Muscle of leg (tissue), 3 donors: ENCODE measurements at regions not wholly inside any gene's neighbourhood (a gene's known extent, or its start where the extent isn't known, plus 50 kb on each side); places are given as distances from the start of the nearest gene placed in this dataset.

Source experiments
- DNase-seq: peaks from one replicate; pipeline ENCODE4 v3.0.0; 2013
- H3K27ac ChIP-seq: one replicate; pipeline ENCODE4 v1.5.1; 2013; ENCODE audit warnings: mild to moderate bottlenecking, low read length, control low read depth
- H3K27me3 ChIP-seq: one replicate; pipeline ENCODE4 v1.6.1; 2013; ENCODE audit warnings: low read length; ENCODE audit not compliant: control insufficient read depth, insufficient read depth
- H3K36me3 ChIP-seq: one replicate; pipeline ENCODE4 v1.6.1; 2013; ENCODE audit warnings: low read length; ENCODE audit not compliant: control insufficient read depth, insufficient read depth
- H3K4me1 ChIP-seq: one replicate; pipeline ENCODE4 v1.6.1; 2013; ENCODE audit warnings: low read length; ENCODE audit not compliant: control insufficient read depth, insufficient read depth
- H3K4me3 ChIP-seq: one replicate; pipeline ENCODE4 v1.5.1; 2013; ENCODE audit warnings: low read length, control low read depth
- H3K9me3 ChIP-seq: replicated peaks from 2 replicates; pipeline ENCODE4 v1.6.1; 2013; ENCODE audit warnings: low read depth, low read length; ENCODE audit not compliant: control insufficient read depth
- WGBS: methylation state at CpG from one replicate; pipeline ENCODE4 v1.1.5; 2013; ENCODE audit warnings: missing lambda C conversion rate; ENCODE audit not compliant: insufficient coverage; 5-methylcytosine and 5-hydroxymethylcytosine counted together

GRCh38 chr17:68812876-68813584 lies 142.2 kb downstream of the ABCA8 start:
- Histone ChIP-seq H3K4me3 (no peak overlapping the region), H3K27me3 (no peaks in the 10 kb centered on the region), H3K4me1 (peaks cover 18% of the 10 kb centered on the region), H3K27ac (peak overlapping the region; percentile 15), H3K9me3 (peaks cover 5% of the 10 kb centered on the region), H3K36me3 (no peaks in the 10 kb centered on the region)
- peak; percentile 53 for DNase-seq
- WGBS: no CpG with 5 or more reads among the region's 1 CpG

GRCh38 chr17:68809148-68809547 lies 146.0 kb downstream of the ABCA8 start:
- Histone ChIP-seq H3K27me3 (no peaks in the 10 kb centered on the region), H3K9me3 (peaks cover 5% of the 10 kb centered on the region), H3K27ac (peak overlapping the region; percentile 72), H3K4me1 (peaks cover 12% of the 10 kb centered on the region), H3K4me3 (no peak overlapping the region), H3K36me3 (no peaks in the 10 kb centered on the region)
- WGBS: no CpG with 5 or more reads among the region's 2 CpGs
- no peak for DNase-seq

- Histone ChIP-seq H3K27ac (peak overlapping the region; percentile 72), H3K4me1 (peaks cover 12% of the 10 kb centered on the region), H3K9me3 (peaks cover 5% of the 10 kb centered on the region), H3K27me3 (no peaks in the 10 kb centered on the region), H3K36me3 (no peaks in the 10 kb centered on the region), H3K4me3 (no peak overlapping the region)
- 22% methylated on average over 1 of the region's 2 CpGs for WGBS
- peak; percentile 93 for DNase-seq
These were observed 147.0 kb downstream of the ABCA8 start for GRCh38 chr17:68807998-68808772.

GRCh38 chr17:68805609-68806008 lies 149.6 kb downstream of the ABCA8 start:
- H3K4me3 ChIP-seq: no peak overlapping the region
- DNase-seq: no peak
- H3K4me1 ChIP-seq: peaks cover 12% of the 10 kb centered on the region
- no CpG with 5 or more reads among the region's 1 CpG for WGBS
- H3K27me3 ChIP-seq: no peaks in the 10 kb centered on the region
- no peak overlapping the region for H3K27ac ChIP-seq
- H3K9me3 ChIP-seq: no peaks in the 10 kb centered on the region
- no peaks in the 10 kb centered on the region for H3K36me3 ChIP-seq

GRCh38 chr17:68804777-68805520 lies 150.2 kb downstream of the ABCA8 start:
- H3K9me3 ChIP-seq: no peaks in the 10 kb centered on the region
- H3K4me1 ChIP-seq: peaks cover 12% of the 10 kb centered on the region
- H3K27me3 ChIP-seq: no peaks in the 10 kb centered on the region
- no peak overlapping the region for H3K4me3 ChIP-seq
- H3K36me3 ChIP-seq: no peaks in the 10 kb centered on the region
- no peak overlapping the region for H3K27ac ChIP-seq
- DNase-seq: no peak
- no CpG with 5 or more reads among the region's 1 CpG for WGBS

GRCh38 chr17:68803164-68803929 lies 151.8 kb downstream of the ABCA8 start:
- Histone ChIP-seq H3K4me3 (no peak overlapping the region), H3K27ac (peak overlapping the region; percentile 29), H3K9me3 (no peaks in the 10 kb centered on the region), H3K36me3 (no peaks in the 10 kb centered on the region), H3K4me1 (peaks cover 8% of the 10 kb centered on the region), H3K27me3 (no peaks in the 10 kb centered on the region)
- 33% methylated on average over 2 of the region's 4 CpGs for WGBS
- DNase-seq: no peak

- WGBS: 25% methylated on average over 1 of the region's 9 CpGs
- Histone ChIP-seq H3K4me1 (no peaks in the 10 kb centered on the region), H3K9me3 (no peaks in the 10 kb centered on the region), H3K4me3 (no peak overlapping the region), H3K27me3 (no peaks in the 10 kb centered on the region), H3K36me3 (no peaks in the 10 kb centered on the region), H3K27ac (peak overlapping the region; percentile 78)
- peak; percentile 85 for DNase-seq
These were observed 153.6 kb downstream of the ABCA8 start for GRCh38 chr17:68801335-68802247.

GRCh38 chr17:68800751-68801150 lies 154.4 kb downstream of the ABCA8 start:
- DNase-seq: peak; percentile 86
- Histone ChIP-seq H3K27ac (peak overlapping the region; percentile 69), H3K9me3 (no peaks in the 10 kb centered on the region)

More at GRCh38 chr17:68800751-68801150, 154.4 kb downstream of the ABCA8 start:
- H3K36me3 ChIP-seq: no peaks in the 10 kb centered on the region
- H3K27me3 ChIP-seq: no peaks in the 10 kb centered on the region
- no peak overlapping the region for H3K4me3 ChIP-seq
- H3K4me1 ChIP-seq: no peaks in the 10 kb centered on the region
